Karpas-422 (cell line): ENCODE measurements at regions not wholly inside any gene's neighbourhood (a gene's known extent, or its start where the extent isn't known, plus 50 kb on each side); places are given as distances from the start of the nearest gene placed in this dataset.

Experiments
- DNase-seq: peaks from one replicate; pipeline ENCODE4 v3.0.0-alpha.2; 2015
- H2AFZ ChIP-seq: fragments of 200-600 bp; sonication (generic); 2 replicates; pipeline ENCODE4 v1.6.1; 2014; ENCODE audit warnings: antibody characterized with exemption, low read length, mixed read lengths
- H3K27ac ChIP-seq: fragments of 200-600 bp; sonication (generic); 2 replicates; pipeline ENCODE4 v1.5.1; 2014; ENCODE audit warnings: mild to moderate bottlenecking, low read length, moderate library complexity
- H3K27me3 ChIP-seq: fragments of 200-600 bp; sonication (generic); 2 replicates; pipeline ENCODE4 v1.6.1; 2014; ENCODE audit warnings: low read length, mixed read lengths
- H3K36me3 ChIP-seq: fragments of 200-600 bp; sonication (generic); 2 replicates; pipeline ENCODE4 v1.6.1; 2014; ENCODE audit warnings: low read length, mixed read lengths; ENCODE audit not compliant: insufficient read depth
- H3K4me1 ChIP-seq: fragments of 200-600 bp; sonication (generic); 2 replicates; pipeline ENCODE4 v1.6.1; 2014; ENCODE audit warnings: mild to moderate bottlenecking, low read length, mixed read lengths
- H3K4me2 ChIP-seq: fragments of 200-600 bp; sonication (generic); 2 replicates; pipeline ENCODE4 v1.6.1; 2014; ENCODE audit warnings: low read length, low read depth, mild to moderate bottlenecking; ENCODE audit not compliant: poor library complexity, severe bottlenecking
- H3K4me3 ChIP-seq: fragments of 200-600 bp; sonication (generic); 2 replicates; pipeline ENCODE4 v1.5.1; 2014; ENCODE audit warnings: mild to moderate bottlenecking, antibody characterized with exemption, low read length, mixed read lengths
- H3K79me2 ChIP-seq: fragments of 200-600 bp; sonication (generic); 2 replicates; pipeline ENCODE4 v1.6.1; 2014; ENCODE audit warnings: mild to moderate bottlenecking, low read length, mixed read lengths
- H3K9ac ChIP-seq: fragments of 200-600 bp; sonication (generic); 2 replicates; pipeline ENCODE4 v1.6.0; 2014; ENCODE audit warnings: low read length
- H3K9me2 ChIP-seq: fragments of 200-600 bp; sonication (generic), shearing (Covaris generic); replicated peaks from 2 replicates; pipeline ENCODE4 v1.6.0; 2014; ENCODE audit warnings: mild to moderate bottlenecking, low read length, moderate library complexity; ENCODE audit not compliant: insufficient read depth
- H3K9me3 ChIP-seq: fragments of 300-700, 200-600 bp; sonication (generic); 2 replicates; pipeline ENCODE4 v1.6.1; 2014; ENCODE audit warnings: low read length, mixed read lengths
- H4K20me1 ChIP-seq: fragments of 200-600 bp; sonication (generic); 2 replicates; pipeline ENCODE4 v1.6.1; 2014; ENCODE audit warnings: mild to moderate bottlenecking, antibody characterized with exemption, low read length, low read depth; ENCODE audit not compliant: insufficient read depth

DNA sequence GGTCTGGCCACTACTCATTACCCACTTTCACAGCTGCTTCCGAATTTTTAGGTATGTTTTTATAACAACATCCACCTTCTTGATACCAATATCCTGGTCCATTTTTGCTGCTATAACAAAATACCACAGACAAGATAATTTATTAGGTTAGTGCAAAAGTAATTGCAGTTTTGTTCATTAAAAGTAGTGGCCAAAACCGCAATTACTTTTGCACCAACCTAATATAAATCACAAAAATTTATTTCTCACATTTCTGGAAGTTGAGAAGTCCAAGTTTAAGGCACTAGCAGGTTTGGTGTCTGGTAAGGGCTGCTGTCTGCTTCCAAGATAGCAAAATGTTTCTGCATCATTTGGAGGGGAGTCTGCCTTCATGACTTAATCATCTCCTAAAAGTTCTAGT is 624.7 kb upstream of the ALCAM start:
- DNase-seq = no peak
- H3K9me2 ChIP-seq = no peaks in the 10 kb centered on the region

DNA sequence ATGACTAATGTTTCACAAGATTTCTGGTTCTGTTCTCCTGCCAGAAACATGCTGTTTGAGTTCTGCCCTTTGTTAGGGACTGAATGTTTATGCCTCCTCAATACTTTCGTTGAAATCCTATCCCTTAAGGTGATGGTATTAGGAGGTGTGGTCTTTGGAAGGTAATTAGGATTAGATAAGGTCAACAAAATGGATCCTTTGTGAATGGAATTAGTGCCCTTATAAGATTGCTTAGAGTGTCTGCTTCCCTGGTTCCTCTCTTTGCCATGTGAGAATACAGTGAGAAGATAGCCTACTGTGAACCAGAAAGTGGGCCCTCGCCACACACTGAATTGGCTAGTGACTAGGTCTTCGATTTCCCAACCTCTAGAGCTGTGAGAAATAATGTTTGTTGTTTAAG is 621.4 kb upstream of the ALCAM start:
- Histone ChIP-seq H2AFZ (no peak overlapping the region), H3K27ac (no peak overlapping the region), H3K9me2 (no peaks in the 10 kb centered on the region), H4K20me1 (no peaks in the 10 kb centered on the region), H3K36me3 (no peaks in the 10 kb centered on the region), H3K4me1 (no peaks in the 10 kb centered on the region), H3K4me3 (no peak overlapping the region), H3K4me2 (no peak overlapping the region), H3K79me2 (no peaks in the 10 kb centered on the region), H3K9me3 (no peaks in the 10 kb centered on the region), H3K9ac (no peak overlapping the region), H3K27me3 (no peaks in the 10 kb centered on the region)
- DNase-seq = no peak

More for the DNA sequence above, 624.7 kb upstream of the ALCAM start:
- Histone ChIP-seq H3K36me3 (no peaks in the 10 kb centered on the region), H3K9me3 (no peaks in the 10 kb centered on the region), H3K4me1 (no peaks in the 10 kb centered on the region), H3K9ac (no peak overlapping the region), H3K4me3 (no peak overlapping the region), H3K27ac (no peak overlapping the region), H3K79me2 (no peaks in the 10 kb centered on the region), H3K27me3 (no peaks in the 10 kb centered on the region), H3K4me2 (no peak overlapping the region), H4K20me1 (no peaks in the 10 kb centered on the region), H2AFZ (no peak overlapping the region)

DNA sequence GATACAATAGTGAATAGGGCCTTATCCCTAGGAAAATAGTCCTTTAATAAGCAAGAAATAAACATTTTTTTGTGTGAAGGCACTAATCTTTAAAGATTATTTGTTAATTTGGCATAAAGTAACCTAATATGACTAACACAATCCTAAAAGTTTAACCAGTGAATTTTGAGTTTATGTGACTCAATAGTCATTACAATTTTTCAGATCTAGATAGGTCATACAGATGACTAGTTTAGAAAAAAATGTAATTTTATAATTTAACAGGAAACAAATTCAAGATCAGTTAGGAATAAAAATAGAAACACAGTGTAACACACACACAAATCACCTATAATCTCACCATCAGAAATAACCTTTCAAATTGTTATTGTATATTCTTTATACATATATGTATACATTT is 620.7 kb upstream of the ALCAM start:
- H3K27me3 ChIP-seq = no peaks in the 10 kb centered on the region
- H3K9me3 ChIP-seq = no peaks in the 10 kb centered on the region
- H3K36me3 ChIP-seq = no peaks in the 10 kb centered on the region
- no peaks in the 10 kb centered on the region for H3K4me1 ChIP-seq
- no peak overlapping the region for H3K9ac ChIP-seq
- DNase-seq = no peak
- no peak overlapping the region for H3K4me2 ChIP-seq
- no peak overlapping the region for H2AFZ ChIP-seq
- H3K9me2 ChIP-seq = no peaks in the 10 kb centered on the region
- H3K27ac ChIP-seq = no peak overlapping the region
- H4K20me1 ChIP-seq = no peaks in the 10 kb centered on the region
- H3K79me2 ChIP-seq = no peaks in the 10 kb centered on the region
- H3K4me3 ChIP-seq = no peak overlapping the region

DNA sequence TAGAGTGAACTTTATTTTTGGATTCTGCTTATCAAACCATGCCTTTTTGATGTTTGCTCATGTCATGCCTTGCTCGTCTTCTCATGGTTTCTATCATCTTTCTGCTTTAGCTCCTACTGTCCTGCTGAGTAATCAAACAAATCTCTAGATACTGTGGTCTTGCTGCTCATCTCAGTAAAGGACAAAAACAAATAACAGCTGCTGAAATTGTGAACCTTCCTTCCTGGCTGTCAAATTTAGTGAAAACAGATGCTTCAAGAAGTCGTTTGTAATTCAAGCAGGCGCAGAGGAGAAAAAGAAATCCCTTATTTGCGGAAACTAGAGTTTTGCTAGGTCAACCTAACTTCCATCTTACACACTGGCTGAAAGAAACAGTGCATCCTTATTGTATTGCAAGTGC is 616.1 kb upstream of the ALCAM start:
- Histone ChIP-seq H3K9ac (no peak overlapping the region), H3K4me2 (no peak overlapping the region), H2AFZ (no peak overlapping the region), H3K36me3 (no peaks in the 10 kb centered on the region), H3K4me1 (no peaks in the 10 kb centered on the region), H3K9me2 (no peaks in the 10 kb centered on the region), H3K4me3 (no peak overlapping the region), H3K79me2 (no peaks in the 10 kb centered on the region), H3K27me3 (no peaks in the 10 kb centered on the region), H3K27ac (no peak overlapping the region), H3K9me3 (no peaks in the 10 kb centered on the region), H4K20me1 (no peaks in the 10 kb centered on the region)
- DNase-seq = no peak

DNA sequence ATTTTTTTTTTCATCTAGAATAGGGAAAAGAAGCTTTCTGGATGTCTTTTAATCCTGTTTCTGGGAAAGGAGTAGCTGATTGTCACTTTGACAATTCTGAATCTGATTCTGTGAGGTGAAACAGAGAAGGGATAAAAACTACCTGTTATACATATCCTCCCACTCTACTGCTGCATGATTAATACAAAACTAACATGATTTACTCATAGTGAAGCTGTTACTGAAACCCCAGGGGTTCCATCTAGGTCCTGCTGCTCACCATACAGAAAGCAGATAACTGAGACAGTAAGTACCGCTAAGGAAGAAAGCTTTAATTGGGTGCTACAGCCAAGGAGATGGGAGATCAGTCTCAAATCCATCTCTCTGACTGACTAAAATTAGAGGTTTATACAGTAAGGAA is 610.9 kb upstream of the ALCAM start:
- no peak overlapping the region for H3K27ac ChIP-seq

DNA sequence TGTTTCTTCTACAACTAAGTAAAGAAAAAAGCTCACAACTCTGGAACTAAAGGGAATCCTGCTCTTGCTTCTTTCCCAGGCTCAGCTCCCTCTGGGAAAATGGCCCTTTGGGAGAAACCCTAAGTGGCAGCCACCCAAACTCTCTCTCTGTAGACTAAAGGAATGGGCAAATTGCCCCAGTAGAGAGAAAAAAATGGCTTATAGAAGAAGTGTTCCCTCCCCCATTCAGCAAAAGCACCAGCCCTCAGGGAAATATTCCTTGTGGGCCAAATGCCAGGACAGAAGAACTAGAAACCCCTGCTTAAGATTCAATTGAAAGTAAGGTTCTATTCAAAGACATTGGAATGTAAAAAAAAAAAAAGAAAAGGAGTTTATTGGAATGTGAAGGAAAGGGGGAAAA is 603.7 kb upstream of the ALCAM start:
- Histone ChIP-seq H3K9me2 (no peaks in the 10 kb centered on the region), H3K9me3 (no peaks in the 10 kb centered on the region), H3K36me3 (no peaks in the 10 kb centered on the region), H3K9ac (no peak overlapping the region), H3K4me2 (no peak overlapping the region), H3K27me3 (no peaks in the 10 kb centered on the region), H3K27ac (no peak overlapping the region), H2AFZ (no peak overlapping the region), H3K4me3 (no peak overlapping the region), H3K4me1 (no peaks in the 10 kb centered on the region), H4K20me1 (no peaks in the 10 kb centered on the region), H3K79me2 (no peaks in the 10 kb centered on the region)
- no peak for DNase-seq

More for the DNA sequence above, 610.9 kb upstream of the ALCAM start:
- Histone ChIP-seq H3K9ac (no peak overlapping the region), H3K4me1 (no peaks in the 10 kb centered on the region), H3K9me2 (no peaks in the 10 kb centered on the region), H3K36me3 (no peaks in the 10 kb centered on the region), H3K4me3 (no peak overlapping the region), H3K79me2 (no peaks in the 10 kb centered on the region), H3K9me3 (no peaks in the 10 kb centered on the region), H2AFZ (no peak overlapping the region), H4K20me1 (no peaks in the 10 kb centered on the region), H3K27me3 (no peaks in the 10 kb centered on the region), H3K4me2 (no peak overlapping the region)
- DNase-seq = no peak

DNA sequence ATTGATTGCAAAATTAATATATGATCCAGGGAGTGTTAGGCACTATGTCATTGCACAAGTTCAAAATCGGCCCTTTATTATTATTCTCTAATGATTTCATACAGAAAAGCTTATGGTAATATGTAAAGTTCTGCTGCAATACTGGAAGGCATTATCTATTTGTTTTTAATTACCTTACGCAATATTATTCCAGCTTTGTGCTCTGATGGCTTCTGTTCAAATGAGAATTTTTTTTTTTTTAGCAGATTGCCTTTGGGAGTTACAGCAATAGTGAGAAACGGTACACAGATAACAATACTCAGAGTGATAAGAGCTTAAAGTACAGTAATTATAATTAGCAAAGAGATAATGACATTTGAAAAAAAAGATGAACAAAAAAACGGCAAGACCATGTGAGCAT is 602.2 kb upstream of the ALCAM start:
- no peaks in the 10 kb centered on the region for H3K79me2 ChIP-seq

DNA sequence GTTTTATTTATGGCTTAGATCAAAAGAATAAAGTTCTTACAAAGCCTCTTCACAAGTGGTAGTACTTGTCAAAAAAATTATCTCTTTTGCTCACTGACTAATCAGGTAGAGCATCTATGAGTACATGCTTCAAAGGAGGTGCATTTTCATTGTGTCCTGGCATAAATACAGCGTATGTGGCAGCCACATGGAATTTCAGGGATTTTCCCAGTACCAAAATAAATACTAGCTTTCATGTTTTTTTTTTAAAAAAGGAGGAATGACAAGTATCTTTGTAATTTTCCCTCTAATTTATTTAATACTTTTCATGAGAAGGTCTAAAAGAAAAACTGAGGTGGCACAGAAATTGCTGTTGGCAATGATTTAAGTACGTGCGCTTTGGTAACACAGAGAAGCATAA is 597.8 kb upstream of the ALCAM start:
- Histone ChIP-seq H3K9ac (no peak overlapping the region), H3K79me2 (no peaks in the 10 kb centered on the region), H3K9me2 (no peaks in the 10 kb centered on the region), H3K4me2 (no peak overlapping the region), H2AFZ (no peak overlapping the region), H3K4me1 (no peaks in the 10 kb centered on the region), H3K9me3 (no peaks in the 10 kb centered on the region), H3K36me3 (no peaks in the 10 kb centered on the region), H3K27ac (no peak overlapping the region), H4K20me1 (no peaks in the 10 kb centered on the region), H3K4me3 (no peak overlapping the region), H3K27me3 (no peaks in the 10 kb centered on the region)
- DNase-seq = no peak

More for the DNA sequence above, 602.2 kb upstream of the ALCAM start:
- Histone ChIP-seq H4K20me1 (no peaks in the 10 kb centered on the region), H3K4me3 (no peak overlapping the region), H3K36me3 (no peaks in the 10 kb centered on the region), H3K9me3 (no peaks in the 10 kb centered on the region), H2AFZ (no peak overlapping the region), H3K4me1 (no peaks in the 10 kb centered on the region), H3K9me2 (no peaks in the 10 kb centered on the region), H3K27ac (no peak overlapping the region), H3K27me3 (no peaks in the 10 kb centered on the region), H3K9ac (no peak overlapping the region), H3K4me2 (no peak overlapping the region)
- DNase-seq = no peak

DNA sequence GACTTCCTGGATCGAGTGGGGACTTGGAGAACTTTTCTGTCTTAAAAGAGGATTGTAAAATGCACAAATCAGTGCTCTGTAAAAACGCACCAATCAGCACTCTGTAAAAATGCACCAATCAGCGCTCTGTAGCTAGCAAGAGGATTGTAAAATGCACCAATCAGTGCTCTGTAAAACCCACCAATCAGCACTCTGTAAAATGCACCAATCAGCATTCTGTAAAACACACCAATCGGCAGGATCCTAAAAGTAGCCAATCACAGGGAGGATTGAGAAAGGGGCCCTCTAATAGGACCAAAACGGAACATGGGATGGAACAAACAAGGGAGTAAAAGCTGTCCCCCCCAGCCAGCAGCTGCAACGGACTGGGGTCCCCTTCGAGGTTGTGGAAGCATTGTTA is 587.4 kb upstream of the ALCAM start:
- H3K9me2 ChIP-seq = no peaks in the 10 kb centered on the region
- no peaks in the 10 kb centered on the region for H3K9me3 ChIP-seq
- no peaks in the 10 kb centered on the region for H3K4me1 ChIP-seq
- H2AFZ ChIP-seq = no peak overlapping the region
- H3K79me2 ChIP-seq = no peaks in the 10 kb centered on the region
- H3K27me3 ChIP-seq = no peaks in the 10 kb centered on the region
- no peaks in the 10 kb centered on the region for H4K20me1 ChIP-seq
- no peaks in the 10 kb centered on the region for H3K36me3 ChIP-seq
- no peak overlapping the region for H3K27ac ChIP-seq
- H3K4me3 ChIP-seq = no peak overlapping the region
- H3K9ac ChIP-seq = no peak overlapping the region
- no peak for DNase-seq
- H3K4me2 ChIP-seq = no peak overlapping the region
